Panc1 (cell line): ENCODE measurements at regions not wholly inside any gene's neighbourhood (a gene's known extent, or its start where the extent isn't known, plus 50 kb on each side); places are given as distances from the start of the nearest gene placed in this dataset.

Experiments used
- ATAC-seq: fragments of 200-7000 bp; cut with Tn5 transposase; 2 replicates; pipeline ENCODE4 v1.9.1; 2020; ENCODE audit warnings: mild to moderate bottlenecking, moderate library complexity
- BruUV-seq: library from RNA; stranded (reverse); fragments of 400-500 nt; replicated peaks from 2 replicates; lab custom pipeline; 2021; lab: Mats Ljungman, UMichigan
- CTCF ChIA-PET: fragments of 300-600 bp; sonication (Branson Sonifier 250); formaldehyde crosslinking; loops from one replicate; lab custom pipeline; 2022; ENCODE audit warnings: antibody characterized with exemption; lab: Charles Lee
- POLR2A ChIA-PET: fragments of 300-600 bp; sonication (Branson Sonifier 250); formaldehyde crosslinking; loops from one replicate; lab custom pipeline; 2022; ENCODE audit warnings: antibody characterized with exemption; lab: Charles Lee
- DNase-seq: peaks from one replicate; pipeline ENCODE4 v3.0.0-alpha.2; 2010; ENCODE audit warnings: low read depth, low spot score
- H3K27ac ChIP-seq: 2 replicates; pipeline ENCODE4 v1.5.1; 2011; ENCODE audit warnings: mild to moderate bottlenecking, low read length, inconsistent platforms
- H3K27me3 ChIP-seq: fragments of 200-500 bp; sonication (Bioruptor generic); 2 replicates; pipeline ENCODE4 v1.6.0; 2014; ENCODE audit warnings: low read length, inconsistent platforms; ENCODE audit not compliant: control insufficient read depth, insufficient read depth
- H3K36me3 ChIP-seq: fragments of 200-500 bp; sonication (Bioruptor generic); 2 replicates; pipeline ENCODE4 v1.5.1; 2014; ENCODE audit warnings: inconsistent platforms, mild to moderate bottlenecking, low read length, moderate library complexity; ENCODE audit not compliant: control insufficient read depth, insufficient read depth
- H3K4me1 ChIP-seq: 2 replicates; pipeline ENCODE4 v1.5.1; 2011; ENCODE audit warnings: inconsistent platforms, mild to moderate bottlenecking, low read length, moderate library complexity; ENCODE audit not compliant: control insufficient read depth, insufficient read depth
- H3K4me3 ChIP-seq, 2 experiments: 2 replicates each; pipeline ENCODE4 v1.5.1; 2011 to 2012; ENCODE audit warnings: low read depth in 2 of 2, low read length in 2 of 2, mild to moderate bottlenecking in 2 of 2, inconsistent platforms in 1 of 2, moderate library complexity in 1 of 2
- H3K9me3 ChIP-seq: fragments of 200-500 bp; sonication (Bioruptor generic); 2 replicates; pipeline ENCODE4 v1.5.1; 2014; ENCODE audit warnings: low read depth, mild to moderate bottlenecking, inconsistent platforms, low read length, moderate library complexity; ENCODE audit not compliant: control insufficient read depth, insufficient read depth
- CTCF ChIP-seq: fragments of 450-650 bp; IDR thresholded peaks from 2 replicates; pipeline ENCODE4 v1.5.1; 2017; ENCODE audit warnings: mild to moderate bottlenecking
- POLR2AphosphoS5 ChIP-seq: IDR thresholded peaks from 2 replicates; pipeline ENCODE4 v1.6.1; 2012; ENCODE audit warnings: mild to moderate bottlenecking, low read depth, low read length, moderate library complexity
- SIN3A ChIP-seq: IDR thresholded peaks from 2 replicates; pipeline ENCODE4 v1.6.1; 2012; ENCODE audit warnings: low read depth, mild to moderate bottlenecking, low read length, moderate library complexity, borderline replicate concordance; ENCODE audit not compliant: insufficient read depth
- TCF7L2 ChIP-seq: IDR thresholded peaks from 2 replicates; pipeline ENCODE4 v1.6.1; 2011; ENCODE audit warnings: mild to moderate bottlenecking, low read depth, low read length, inconsistent platforms
- in situ Hi-C: cut with HindIII; loops from 2 replicates; pipeline ENCODE4 v1.10.0; 2016; ENCODE audit warnings: low sequenced_read_pairs, low pct_unique_long_range_greater_than_20kb
- intact Hi-C: fragments of 100-400 bp; cut with micrococcal nuclease; formaldehyde crosslinking; loops from one replicate; pipeline ENCODE4 v1.10.0; 2022; ENCODE audit not compliant: unreplicated experiment
- TF ChIP-seq, protein P1 (sequence below), 2 experiments: IDR thresholded peaks; 2 replicates each; pipeline ENCODE4 v1.6.1; 2011 to 2012; ENCODE audit warnings: low read depth in 2 of 2, control low read depth in 1 of 2, low read length in 1 of 2, mild to moderate bottlenecking in 1 of 2, moderate library complexity in 1 of 2; ENCODE audit not compliant: insufficient read depth in 1 of 2

GRCh38 chr2:239551206-239551605, 150.4 kb upstream of the HDAC4 start:
- H3K27ac ChIP-seq: no peak overlapping the region
- TF ChIP-seq, protein P1, sequence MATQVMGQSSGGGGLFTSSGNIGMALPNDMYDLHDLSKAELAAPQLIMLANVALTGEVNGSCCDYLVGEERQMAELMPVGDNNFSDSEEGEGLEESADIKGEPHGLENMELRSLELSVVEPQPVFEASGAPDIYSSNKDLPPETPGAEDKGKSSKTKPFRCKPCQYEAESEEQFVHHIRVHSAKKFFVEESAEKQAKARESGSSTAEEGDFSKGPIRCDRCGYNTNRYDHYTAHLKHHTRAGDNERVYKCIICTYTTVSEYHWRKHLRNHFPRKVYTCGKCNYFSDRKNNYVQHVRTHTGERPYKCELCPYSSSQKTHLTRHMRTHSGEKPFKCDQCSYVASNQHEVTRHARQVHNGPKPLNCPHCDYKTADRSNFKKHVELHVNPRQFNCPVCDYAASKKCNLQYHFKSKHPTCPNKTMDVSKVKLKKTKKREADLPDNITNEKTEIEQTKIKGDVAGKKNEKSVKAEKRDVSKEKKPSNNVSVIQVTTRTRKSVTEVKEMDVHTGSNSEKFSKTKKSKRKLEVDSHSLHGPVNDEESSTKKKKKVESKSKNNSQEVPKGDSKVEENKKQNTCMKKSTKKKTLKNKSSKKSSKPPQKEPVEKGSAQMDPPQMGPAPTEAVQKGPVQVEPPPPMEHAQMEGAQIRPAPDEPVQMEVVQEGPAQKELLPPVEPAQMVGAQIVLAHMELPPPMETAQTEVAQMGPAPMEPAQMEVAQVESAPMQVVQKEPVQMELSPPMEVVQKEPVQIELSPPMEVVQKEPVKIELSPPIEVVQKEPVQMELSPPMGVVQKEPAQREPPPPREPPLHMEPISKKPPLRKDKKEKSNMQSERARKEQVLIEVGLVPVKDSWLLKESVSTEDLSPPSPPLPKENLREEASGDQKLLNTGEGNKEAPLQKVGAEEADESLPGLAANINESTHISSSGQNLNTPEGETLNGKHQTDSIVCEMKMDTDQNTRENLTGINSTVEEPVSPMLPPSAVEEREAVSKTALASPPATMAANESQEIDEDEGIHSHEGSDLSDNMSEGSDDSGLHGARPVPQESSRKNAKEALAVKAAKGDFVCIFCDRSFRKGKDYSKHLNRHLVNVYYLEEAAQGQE (IDR thresholded peaks at IDR 0.05; ENCODE audit: insufficient read depth in 1 of 2, low read depth in 2 of 2, low read length in 1 of 2): no peak
- TF ChIP-seq SIN3A (no peak), TCF7L2 (no peak), POLR2AphosphoS5 (no peak), CTCF (no peak)
- H3K4me3 ChIP-seq: no peak overlapping the region
- DNase-seq: no peak
- BruUV-seq: no TSS peak
- in situ Hi-C loops (no loop called here), intact Hi-C loops (no loop called here)
- CTCF ChIA-PET: no interaction called here
- no peaks in the 10 kb centered on the region for H3K36me3 ChIP-seq
- POLR2A ChIA-PET: no interaction called here
- no peaks in the 10 kb centered on the region for H3K4me1 ChIP-seq
- H3K27me3 ChIP-seq: peaks cover 18% of the 10 kb centered on the region
- H3K9me3 ChIP-seq: no peaks in the 10 kb centered on the region
- ATAC-seq: no peak

DNA sequence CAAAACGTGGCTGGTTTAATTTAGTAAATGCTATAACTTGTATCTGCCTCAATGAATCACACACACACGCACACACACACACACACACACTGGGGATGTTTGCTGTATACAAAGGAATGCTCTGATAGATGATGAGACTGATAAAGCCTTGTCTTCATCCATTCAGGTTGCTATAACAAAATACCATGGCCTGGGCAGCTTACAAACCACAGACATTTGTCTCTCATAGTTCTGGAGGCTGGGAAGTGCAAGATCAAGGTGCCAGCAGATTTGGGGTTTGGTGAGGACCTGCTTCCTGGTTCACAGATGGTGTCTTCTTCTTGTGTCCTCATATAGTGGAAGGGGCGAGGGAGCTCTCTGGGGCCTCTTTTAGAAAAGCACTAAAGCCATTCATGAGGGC, 149.5 kb upstream of the HDAC4 start:
- ATAC-seq: no peak
- Histone ChIP-seq H3K27me3 (peaks cover 15% of the 10 kb centered on the region), H3K27ac (no peak overlapping the region), H3K4me3 (no peak overlapping the region), H3K4me1 (no peaks in the 10 kb centered on the region), H3K36me3 (no peaks in the 10 kb centered on the region), H3K9me3 (no peaks in the 10 kb centered on the region)
- TF ChIP-seq POLR2AphosphoS5 (no peak), SIN3A (no peak), CTCF (no peak), TCF7L2 (no peak)
- TF ChIP-seq, protein P1 (IDR thresholded peaks at IDR 0.05; ENCODE audit: insufficient read depth in 1 of 2, low read depth in 2 of 2, low read length in 1 of 2): no peak
- ChIA-PET CTCF (no interaction called here), POLR2A (no interaction called here)
- intact Hi-C loops (no loop called here), in situ Hi-C loops (no loop called here)
- no peak for DNase-seq
- no TSS peak for BruUV-seq
